Stimulated activated effector memory CD8-positive, alpha-beta T cell treated with anti-CD3 and anti-CD28 coated beads, Interleukin-12 subunit alpha, Interleukin-12 subunit beta, amount 100 ng/mL, for 72 hours (primary cell): ENCODE measurements at regions not wholly inside any gene's neighbourhood (a gene's known extent, or its start where the extent isn't known, plus 50 kb on each side); places are given as distances from the start of the nearest gene placed in this dataset.
"Not testable (repeated sequence)": the region's sequence is repeated elsewhere in the genome, so short reads cannot be mapped to it uniquely, and the experiment has no call there.

Experiments used
- ATAC-seq: fragments of 150-1000 bp; cut with Tn5 transposase; 2 replicates; pipeline ENCODE4 v1.10.0; 2021
- DNase-seq, 2 donors: peaks; one replicate each; pipeline ENCODE4 v3.0.0; 2021 to 2022; ENCODE audit warnings: low spot score in 2 of 2
- H3K27ac Mint-ChIP-seq: one replicate; pipeline ENCODE4 v1.8.0; 2022; ENCODE audit warnings: mild to moderate bottlenecking, mixed read lengths
- H3K36me3 Mint-ChIP-seq: one replicate; pipeline ENCODE4 v1.8.0; 2022; ENCODE audit warnings: mild to moderate bottlenecking, mixed read lengths
- H3K4me1 Mint-ChIP-seq: one replicate; pipeline ENCODE4 v1.8.0; 2022; ENCODE audit warnings: mixed read lengths
- H3K4me3 Mint-ChIP-seq: one replicate; pipeline ENCODE4 v1.8.0; 2022; ENCODE audit warnings: mild to moderate bottlenecking, mixed read lengths
- H3K9me3 Mint-ChIP-seq: one replicate; pipeline ENCODE4 v1.8.0; 2022; ENCODE audit warnings: mixed read lengths

DNA sequence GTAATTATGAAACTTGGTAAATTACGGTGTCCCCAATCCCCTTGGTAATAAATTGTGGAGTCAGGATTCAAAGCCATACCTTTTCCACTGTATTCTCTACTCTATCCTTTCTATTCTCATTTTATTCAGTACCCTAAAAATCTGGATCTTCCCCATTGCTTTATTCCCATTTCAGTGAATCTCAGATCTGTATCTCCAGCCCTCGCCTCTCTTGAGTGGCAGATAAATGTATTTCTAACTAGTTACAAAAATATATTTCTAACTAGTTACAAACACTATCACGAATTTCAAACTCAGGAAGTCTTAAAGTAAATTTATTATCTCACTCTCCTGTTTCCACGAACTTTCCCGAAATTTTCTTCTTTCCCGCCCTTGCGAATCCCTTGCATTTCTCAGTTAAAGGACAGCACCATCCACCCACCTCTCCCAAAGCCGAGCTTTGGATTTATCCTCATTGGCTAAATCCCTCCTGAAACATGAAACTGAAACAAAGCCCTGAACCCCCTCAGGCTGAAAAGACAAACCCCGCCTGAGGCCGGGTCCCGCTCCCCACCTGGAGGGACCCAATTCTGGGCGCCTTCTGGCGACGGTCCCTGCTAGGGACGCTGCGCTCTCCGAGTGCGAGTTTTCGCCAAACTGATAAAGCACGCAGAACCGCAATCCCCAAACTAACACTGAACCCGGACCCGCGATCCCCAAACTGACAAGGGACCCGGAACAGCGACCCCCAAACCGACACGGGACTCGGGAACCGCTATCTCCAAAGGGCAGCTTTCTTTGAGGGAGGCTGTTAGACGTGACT, 164.3 kb upstream of the PABPC3 start:
- no peak for DNase-seq
- ATAC-seq, result no peak
- Mint-ChIP-seq H3K36me3 (no peaks in the 10 kb centered on the region), H3K4me1 (no peaks in the 10 kb centered on the region), H3K9me3 (no peaks in the 10 kb centered on the region), H3K4me3 (no peak overlapping the region), H3K27ac (no peak overlapping the region)

DNA sequence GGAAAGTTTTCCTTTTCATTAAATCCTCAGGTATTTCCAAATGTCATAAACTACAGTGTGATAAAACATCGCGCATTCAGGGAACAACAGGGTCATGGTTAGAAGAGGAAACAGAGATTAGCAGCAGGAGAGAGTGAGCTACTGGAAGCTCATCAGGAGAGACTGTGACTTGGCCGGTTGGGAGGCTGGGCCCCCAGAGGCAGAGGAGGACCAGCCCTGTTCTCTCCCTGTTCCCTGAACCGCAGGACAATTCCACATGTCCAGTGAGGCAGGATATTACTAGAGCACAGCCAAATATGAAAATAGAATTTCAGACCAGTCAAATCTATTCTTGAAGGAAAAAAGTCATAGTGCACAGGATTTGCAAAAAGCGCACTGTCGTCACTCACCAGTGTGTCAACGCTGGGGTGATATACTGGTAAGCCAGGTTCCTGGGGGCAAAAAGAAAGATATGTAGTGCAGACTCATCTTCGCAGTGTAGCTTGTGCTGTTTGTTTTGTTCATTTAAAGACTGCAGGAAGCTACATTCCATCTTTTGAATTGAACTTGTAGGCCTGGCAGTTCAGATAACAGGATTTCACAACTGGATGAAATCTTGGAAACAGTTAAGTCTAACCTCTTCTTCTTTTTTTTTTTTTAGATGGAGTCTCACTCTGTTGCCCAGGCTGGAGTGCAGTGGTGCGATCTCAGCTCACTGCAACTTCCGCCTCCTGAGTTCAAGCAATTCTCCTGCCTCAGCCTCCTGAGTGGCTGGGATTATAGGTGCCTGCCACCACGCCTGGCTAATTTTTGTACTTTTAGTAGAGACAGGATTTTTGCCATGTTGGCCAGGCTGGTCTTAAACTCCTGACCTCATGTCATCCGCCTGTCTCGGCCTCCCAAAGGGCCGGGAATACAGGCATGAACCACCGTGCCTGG, 162.6 kb upstream of the PABPC3 start:
- H3K36me3 Mint-ChIP-seq, H3K27ac Mint-ChIP-seq, DNase-seq, H3K9me3 Mint-ChIP-seq, H3K4me1 Mint-ChIP-seq, H3K4me3 Mint-ChIP-seq, ATAC-seq: not testable (repeated sequence)

DNA sequence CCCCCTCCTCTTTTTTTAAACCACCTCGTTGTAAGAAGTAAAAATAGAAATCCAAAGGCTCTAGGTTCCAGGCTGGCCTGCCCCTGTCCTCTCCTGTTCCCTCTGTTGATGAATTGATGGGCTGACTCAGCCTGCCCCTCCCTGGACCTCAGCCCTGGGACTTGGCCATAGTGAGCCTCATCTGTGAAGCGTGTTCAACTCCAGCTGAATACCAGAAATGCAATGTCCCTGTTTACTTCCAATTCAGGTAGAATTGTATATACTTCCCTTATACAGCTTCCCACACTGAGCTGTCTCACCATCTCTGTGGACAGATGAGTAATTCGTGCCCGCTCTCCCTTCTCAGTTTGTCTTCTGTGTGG, 161.9 kb upstream of the PABPC3 start:
- H3K36me3 Mint-ChIP-seq, DNase-seq, H3K4me3 Mint-ChIP-seq, H3K9me3 Mint-ChIP-seq, H3K27ac Mint-ChIP-seq, H3K4me1 Mint-ChIP-seq: not testable (repeated sequence)
- peak; percentile 43 for ATAC-seq

DNA sequence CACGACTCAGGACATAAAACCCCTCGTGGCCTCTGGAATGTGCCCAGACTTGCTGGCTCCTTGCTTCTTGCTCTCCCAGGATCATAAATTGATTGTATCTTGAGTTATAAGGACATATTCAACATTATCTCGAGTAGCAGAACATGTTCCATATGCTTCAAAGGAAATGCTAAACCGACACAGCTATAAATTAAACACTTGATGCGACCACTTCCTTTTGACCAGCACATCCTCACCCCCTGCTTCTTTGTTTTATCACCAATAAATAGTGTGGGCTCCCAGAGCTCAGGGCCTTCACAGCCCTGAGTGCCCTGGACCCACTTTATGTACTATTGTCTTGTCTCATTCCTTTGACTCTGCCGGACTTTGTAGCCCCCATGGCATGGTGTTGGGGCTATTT, 157.0 kb upstream of the PABPC3 start:
- Mint-ChIP-seq H3K9me3 (no peaks in the 10 kb centered on the region), H3K27ac (no peak overlapping the region), H3K4me3 (no peak overlapping the region), H3K4me1 (no peaks in the 10 kb centered on the region), H3K36me3 (no peaks in the 10 kb centered on the region)
- DNase-seq, result no peak
- ATAC-seq, result no peak

DNA sequence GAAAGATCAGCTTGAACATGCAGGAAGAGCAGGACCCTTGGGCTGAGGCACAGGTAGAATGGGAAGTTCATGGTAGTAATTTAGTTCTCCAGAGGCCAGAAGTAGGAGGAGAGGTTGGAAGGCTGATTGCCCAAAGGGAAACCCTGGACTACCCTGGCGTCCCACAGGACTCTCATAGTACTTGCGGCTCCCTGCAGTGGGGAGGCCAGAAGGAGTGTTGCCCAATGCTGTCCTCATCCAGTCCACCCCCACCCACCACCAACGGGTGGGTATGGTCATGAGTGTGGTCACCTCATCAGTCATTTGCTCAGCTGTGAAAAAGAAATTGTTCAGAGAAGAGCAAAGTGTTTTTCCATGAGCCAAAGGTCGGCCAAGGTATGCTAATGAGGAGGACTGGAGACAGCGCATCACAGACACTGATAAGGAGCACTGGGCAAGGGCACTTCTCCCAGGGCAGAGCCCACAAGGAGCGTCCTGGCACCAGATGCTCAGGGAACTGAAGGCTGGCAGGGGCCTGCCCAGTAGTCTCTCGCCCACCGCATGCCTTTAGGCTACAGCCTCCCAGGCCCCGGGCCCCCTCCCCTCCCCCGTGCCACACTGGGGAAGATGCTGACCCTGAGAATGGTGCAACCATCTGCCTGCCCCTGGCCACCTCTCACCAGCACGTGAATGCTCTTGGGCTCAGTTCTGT, 154.8 kb upstream of the PABPC3 start:
- H3K36me3 Mint-ChIP-seq, H3K4me3 Mint-ChIP-seq, DNase-seq, H3K9me3 Mint-ChIP-seq, H3K27ac Mint-ChIP-seq, H3K4me1 Mint-ChIP-seq, ATAC-seq: not testable (repeated sequence)

DNA sequence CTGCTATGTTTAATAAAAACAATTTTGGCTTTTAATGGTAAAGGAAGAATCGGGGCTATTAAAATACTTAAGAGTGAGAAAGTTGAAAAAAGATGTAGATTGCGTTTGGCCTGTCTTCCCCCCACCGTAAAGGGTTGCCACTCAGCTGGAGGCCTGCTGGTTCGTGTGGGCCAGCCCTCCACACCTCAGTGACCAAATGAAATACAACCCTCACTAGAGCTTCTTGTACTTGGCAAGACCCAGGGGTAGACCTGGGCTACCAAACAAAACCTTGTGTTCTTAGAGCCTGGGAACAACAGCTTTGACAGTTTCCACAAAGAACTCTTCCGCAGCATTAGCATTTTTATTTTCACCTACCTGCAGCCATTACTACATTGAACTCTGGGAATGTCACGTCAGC, 152.8 kb upstream of the PABPC3 start:
- Mint-ChIP-seq H3K4me3 (no peak overlapping the region), H3K9me3 (no peaks in the 10 kb centered on the region), H3K27ac (no peak overlapping the region), H3K4me1 (no peaks in the 10 kb centered on the region), H3K36me3 (no peaks in the 10 kb centered on the region)
- DNase-seq, result no peak
- ATAC-seq, result no peak

DNA sequence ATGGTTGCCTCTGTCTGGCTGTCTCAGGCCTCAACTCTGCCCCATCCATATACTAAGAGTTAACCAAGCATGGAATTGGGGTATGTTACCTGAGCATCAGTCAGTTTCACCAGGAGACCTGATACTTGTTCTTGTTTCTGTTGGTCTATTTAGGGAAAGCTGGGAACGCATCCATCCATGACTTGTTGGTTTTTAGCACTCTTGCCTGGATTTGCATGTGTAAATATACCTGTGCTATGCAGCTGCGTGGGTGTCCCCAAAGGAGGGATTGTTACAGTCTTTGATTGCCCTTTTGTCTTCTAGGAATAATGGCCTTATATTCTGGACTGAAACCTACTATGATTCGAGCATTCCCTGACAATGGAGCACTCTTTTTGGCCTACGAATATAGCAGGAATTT, 151.9 kb upstream of the PABPC3 start:
- not testable (repeated sequence) for ATAC-seq, DNase-seq, H3K4me3 Mint-ChIP-seq, H3K36me3 Mint-ChIP-seq, H3K9me3 Mint-ChIP-seq, H3K27ac Mint-ChIP-seq, H3K4me1 Mint-ChIP-seq

DNA sequence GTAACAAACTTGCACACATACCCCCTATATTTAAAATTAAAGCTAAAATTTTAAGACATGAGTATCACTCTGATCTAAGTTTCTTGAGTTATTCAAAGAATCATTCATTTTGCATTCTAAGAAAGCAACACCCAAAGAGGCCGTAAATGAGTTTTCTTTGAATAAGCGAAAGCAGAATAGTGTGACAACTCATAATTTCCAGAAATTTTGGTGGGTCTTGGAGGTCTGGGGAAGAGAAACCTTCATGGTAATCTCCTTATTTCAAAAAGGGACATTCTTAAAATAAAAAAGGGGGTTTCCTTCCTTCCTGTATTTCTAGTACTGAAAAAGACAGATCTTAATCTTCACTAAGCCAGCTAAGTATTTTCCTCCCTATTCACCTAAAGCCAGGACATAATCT, 147.0 kb upstream of the PABPC3 start:
- H3K9me3 Mint-ChIP-seq, H3K36me3 Mint-ChIP-seq, DNase-seq, H3K4me1 Mint-ChIP-seq: not testable (repeated sequence)
- peak overlapping the region; percentile 29 for H3K4me3 Mint-ChIP-seq
- ATAC-seq, result peak; percentile 28
- H3K27ac Mint-ChIP-seq, result peak overlapping the region; percentile 13

DNA sequence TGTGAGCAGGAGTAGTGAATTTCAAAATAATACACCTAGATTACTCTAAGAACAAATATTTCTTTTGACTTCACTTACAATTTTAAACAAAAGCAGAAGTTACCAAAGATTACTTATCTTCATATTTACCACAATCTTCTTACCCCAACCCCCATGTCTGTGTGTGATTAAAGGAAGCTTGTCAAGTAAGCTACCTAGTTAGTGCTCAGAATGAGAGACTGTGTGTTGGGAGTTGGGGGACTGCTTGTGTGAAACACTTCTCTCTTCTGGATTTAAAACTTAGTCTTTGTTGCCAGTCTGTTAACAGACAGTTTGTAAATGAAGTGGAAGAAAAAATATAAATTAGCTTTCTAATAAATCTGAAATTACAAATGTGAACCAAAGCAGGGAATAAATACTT, 145.3 kb upstream of the PABPC3 start:
- not testable (repeated sequence) for H3K36me3 Mint-ChIP-seq, H3K9me3 Mint-ChIP-seq, ATAC-seq

DNA sequence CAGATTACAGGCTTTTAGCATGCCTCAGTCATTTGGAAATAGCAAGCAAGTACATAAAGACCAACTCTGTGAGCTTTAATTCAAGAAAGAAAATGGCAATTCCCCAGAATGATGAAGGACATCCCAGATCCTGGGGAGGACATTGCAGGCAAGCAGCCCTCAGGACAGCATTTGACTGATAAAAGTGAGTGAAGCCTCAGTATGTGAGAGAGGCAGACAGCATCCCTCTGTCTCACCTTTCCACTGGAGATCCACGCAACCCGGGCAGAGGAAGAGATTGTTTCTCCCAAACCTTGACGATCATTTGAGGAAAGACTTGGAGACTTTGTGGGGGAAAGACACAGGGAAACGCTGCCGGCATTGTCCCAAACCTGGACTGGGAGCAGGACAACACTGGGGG, 128.0 kb upstream of the PABPC3 start:
- not testable (repeated sequence) for DNase-seq, H3K36me3 Mint-ChIP-seq, H3K27ac Mint-ChIP-seq, H3K9me3 Mint-ChIP-seq, ATAC-seq, H3K4me1 Mint-ChIP-seq, H3K4me3 Mint-ChIP-seq

More for the DNA sequence above, 145.3 kb upstream of the PABPC3 start:
- H3K27ac Mint-ChIP-seq, H3K4me1 Mint-ChIP-seq, DNase-seq, H3K4me3 Mint-ChIP-seq: not testable (repeated sequence)

DNA sequence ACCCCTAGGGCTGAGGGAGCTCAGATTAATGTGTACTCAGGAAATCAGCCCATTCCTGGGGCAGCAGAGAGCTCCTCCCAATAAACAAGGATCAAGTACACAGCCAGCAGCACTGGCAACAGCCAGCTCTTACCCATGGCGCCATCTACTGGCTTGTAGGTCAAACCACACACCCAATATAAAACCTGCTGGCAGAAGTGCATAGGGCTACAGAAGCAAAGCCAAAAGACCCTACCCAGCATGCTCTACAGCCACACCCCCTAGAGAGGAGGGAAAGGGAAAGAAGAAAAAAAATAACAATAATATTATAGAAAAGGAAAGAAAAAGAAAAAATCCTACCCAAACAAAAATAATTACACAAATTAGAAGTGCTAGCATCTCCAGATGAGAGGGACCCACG, 127.5 kb upstream of the PABPC3 start:
- H3K27ac Mint-ChIP-seq, H3K4me3 Mint-ChIP-seq, DNase-seq, ATAC-seq, H3K36me3 Mint-ChIP-seq, H3K4me1 Mint-ChIP-seq, H3K9me3 Mint-ChIP-seq: not testable (repeated sequence)

DNA sequence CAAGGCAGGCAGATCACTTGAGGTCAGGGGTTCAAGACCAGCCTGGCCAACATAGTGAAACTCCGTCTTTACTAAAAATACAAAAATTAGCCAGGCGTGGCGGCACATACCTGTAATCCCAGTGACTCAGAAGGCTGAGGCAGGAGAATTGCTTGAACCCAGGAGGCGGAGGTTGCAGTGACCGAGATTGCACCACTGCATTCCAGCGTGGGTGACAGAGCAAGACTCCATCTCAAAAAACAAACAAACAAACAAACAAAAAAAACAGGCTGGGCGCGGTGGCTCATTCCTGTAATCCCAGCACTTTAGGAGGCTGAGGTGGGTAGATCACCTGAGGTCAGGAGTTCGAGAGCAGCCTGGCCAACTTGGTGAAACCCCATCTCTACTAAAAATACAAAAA, 122.8 kb upstream of the PABPC3 start:
- not testable (repeated sequence) for H3K36me3 Mint-ChIP-seq, ATAC-seq, H3K4me3 Mint-ChIP-seq, H3K9me3 Mint-ChIP-seq, H3K27ac Mint-ChIP-seq, DNase-seq, H3K4me1 Mint-ChIP-seq

DNA sequence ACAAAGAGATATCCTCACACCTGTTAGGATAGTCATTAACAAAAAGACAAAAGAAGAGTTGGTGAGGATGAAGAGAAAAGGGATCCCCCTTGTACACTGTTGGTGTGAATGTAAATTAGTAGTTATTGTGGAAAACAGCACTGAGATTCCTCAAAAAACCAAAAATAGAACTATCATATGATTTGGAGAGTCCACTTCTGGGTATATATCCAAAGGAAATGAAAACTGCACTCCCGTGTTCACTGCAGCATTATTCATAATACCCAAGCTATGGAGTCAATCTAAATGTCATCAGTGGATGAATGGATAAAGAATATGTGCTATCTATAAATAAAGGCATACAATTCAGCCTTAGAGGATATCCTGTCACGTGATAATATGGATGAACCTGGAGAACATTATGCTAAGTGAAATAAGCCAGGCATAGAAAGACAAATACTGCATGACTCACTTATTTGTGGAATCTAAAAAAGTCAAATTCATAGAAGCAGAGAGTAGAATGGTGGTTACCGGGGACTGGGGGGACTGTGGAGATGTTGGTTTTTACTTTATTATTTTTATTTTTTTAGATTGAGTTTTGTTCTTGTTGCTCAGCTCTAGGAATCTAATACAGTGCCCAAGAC, 114.6 kb upstream of the PABPC3 start:
- not testable (repeated sequence) for H3K27ac Mint-ChIP-seq, ATAC-seq, H3K4me3 Mint-ChIP-seq

DNA sequence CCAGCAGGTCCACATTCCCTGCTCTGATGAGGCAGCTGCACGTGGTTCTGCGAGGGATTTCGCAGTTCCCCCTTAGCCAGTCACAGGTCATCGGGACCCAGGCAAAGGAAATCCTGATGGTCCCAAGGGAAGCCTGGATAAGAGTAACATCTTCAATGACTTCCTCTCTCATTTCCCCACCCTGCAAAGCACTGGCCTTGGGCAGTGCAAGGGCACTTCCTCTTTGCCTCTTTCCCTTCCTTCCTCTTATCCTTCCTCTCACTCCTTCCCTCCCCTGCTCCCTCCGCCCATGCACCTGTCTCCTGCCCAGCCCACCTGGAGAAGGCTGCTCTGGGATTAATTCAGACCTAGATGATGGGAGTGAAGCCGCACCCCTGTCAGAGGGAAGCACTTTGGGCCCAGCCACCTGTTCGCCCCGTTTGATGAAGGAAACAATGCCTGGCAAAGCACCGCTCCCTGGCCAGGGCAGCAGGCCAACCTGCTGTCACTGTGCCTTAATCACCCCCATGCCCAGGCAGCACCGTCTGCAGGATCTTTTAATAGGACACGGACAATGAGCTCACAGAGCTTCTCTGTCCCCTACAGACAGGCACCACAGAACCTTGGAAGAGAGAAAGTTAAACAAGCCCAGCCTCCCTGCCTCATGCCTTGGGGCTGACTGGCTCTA, 113.5 kb upstream of the PABPC3 start:
- peak; percentile 19 for ATAC-seq
- H3K27ac Mint-ChIP-seq, result no peak overlapping the region
- H3K4me3 Mint-ChIP-seq, result no peak overlapping the region
- H3K36me3 Mint-ChIP-seq, result no peaks in the 10 kb centered on the region
- H3K4me1 Mint-ChIP-seq, result no peaks in the 10 kb centered on the region
- H3K9me3 Mint-ChIP-seq, result no peaks in the 10 kb centered on the region
- no peak for DNase-seq

More for the DNA sequence above, 114.6 kb upstream of the PABPC3 start:
- not testable (repeated sequence) for H3K9me3 Mint-ChIP-seq, H3K4me1 Mint-ChIP-seq, H3K36me3 Mint-ChIP-seq, DNase-seq

DNA sequence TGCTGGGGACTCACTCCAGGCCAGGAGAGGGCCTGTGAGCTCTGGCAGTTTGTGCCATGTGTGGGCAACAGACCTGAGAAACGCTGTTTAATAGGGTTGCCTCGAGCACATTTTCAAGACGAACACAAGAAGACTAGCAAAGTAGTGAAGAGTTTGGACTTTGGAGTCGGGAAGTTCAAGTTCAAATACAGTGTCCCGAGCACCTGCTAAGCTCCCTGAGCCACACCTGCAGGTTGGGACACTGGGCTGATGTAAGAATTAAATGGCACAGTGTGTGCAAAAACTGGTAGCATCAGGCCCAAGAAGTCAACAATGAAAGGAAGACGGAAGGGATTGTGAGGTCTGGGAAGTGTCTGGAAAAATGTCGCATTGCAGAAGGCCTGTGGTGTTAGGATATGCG, 112.8 kb upstream of the PABPC3 start:
- Mint-ChIP-seq H3K4me3 (no peak overlapping the region), H3K4me1 (no peaks in the 10 kb centered on the region), H3K27ac (no peak overlapping the region), H3K9me3 (no peaks in the 10 kb centered on the region), H3K36me3 (no peaks in the 10 kb centered on the region)
- DNase-seq (no peak), ATAC-seq (no peak)
